ENCODE measurements at regions not wholly inside any gene's neighbourhood (a gene's known extent, or its start where the extent isn't known, plus 50 kb on each side); places are given as distances from the start of the nearest gene placed in this dataset.

- Histone ChIP-seq H2BK120ac (ENCODE audit: low read depth, low read length) (no peak overlapping the region), H2BK5ac (ENCODE audit: low read depth, low read length, poor library complexity, severe bottlenecking) (no peak overlapping the region), H2BK15ac (ENCODE audit: low read depth, low read length) (no peak overlapping the region), H4K8ac (ENCODE audit: low read depth in 2 of 2, low read length in 2 of 2) (no peak overlapping the region), H3K56ac (ENCODE audit: extremely low read depth, insufficient read depth, low read length) (no peak overlapping the region), H3K79me1 (ENCODE audit: low read depth in 1 of 2, low read length in 2 of 2) (no peaks in the 10 kb centered on the region), H4K5ac (ENCODE audit: low read depth, low read length) (no peak overlapping the region), H3K4me2 (ENCODE audit: low read depth, low read length) (no peak overlapping the region), H3K27ac (ENCODE audit: insufficient read depth, low read length) (no peak overlapping the region), H2BK20ac (ENCODE audit: low read depth, low read length) (no peak overlapping the region), H3K4me1 (ENCODE audit: control insufficient read depth, insufficient read depth, low read length) (no peaks in the 10 kb centered on the region), H3K9me3 (ENCODE audit: control insufficient read depth, insufficient read depth, low read length) (no peaks in the 10 kb centered on the region), H4K20me1 (ENCODE audit: insufficient read depth, low read length) (no peaks in the 10 kb centered on the region), H4K91ac (ENCODE audit: insufficient read depth, low read depth, low read length) (no peak overlapping the region), H3K27me3 (ENCODE audit: control insufficient read depth, insufficient read depth, low read length) (no peaks in the 10 kb centered on the region; the same call in 1 of the 2 replicates), H3K9me1 (ENCODE audit: insufficient read depth, low read length) (no peaks in the 10 kb centered on the region), H3K4ac (ENCODE audit: low read depth, low read length) (no peak overlapping the region), H3K23ac (ENCODE audit: low read depth, low read length) (no peak overlapping the region), H2AFZ (replicated peaks; ENCODE audit: low read length, poor library complexity) (no peak overlapping the region), H2AK5ac (ENCODE audit: low read depth, low read length) (no peak overlapping the region), H3K36me3 (ENCODE audit: control insufficient read depth, insufficient read depth, low read length) (no peaks in the 10 kb centered on the region), H3K4me3 (ENCODE audit: insufficient read depth, low read depth, low read length) (no peak overlapping the region), H3K18ac (ENCODE audit: low read depth, low read length) (no peak overlapping the region), H3K14ac (replicated peaks; ENCODE audit: low read depth, low read length) (no peak overlapping the region), H2AK9ac (replicated peaks; ENCODE audit: low read depth, low read length, poor library complexity) (no peak overlapping the region), H3K9ac (ENCODE audit: low read depth, low read length) (no peak overlapping the region)
- intact Hi-C loops (cut with micrococcal nuclease) = no loop called here
- 60% methylated on average over 3 of the region's 3 CpGs; no CpG with 5 or more reads in 1 of the 2 experiments for WGBS, 2 experiments (ENCODE audit: extremely low coverage in 2 of 2, insufficient read length in 1 of 2)
- DNase-seq (no peak), ATAC-seq (ENCODE audit: low read depth) (no peak)
- TF ChIP-seq FOS (IDR thresholded peaks at IDR 0.05; ENCODE audit: low read depth, low read length) (no peak), RCOR1 (IDR thresholded peaks at IDR 0.05; ENCODE audit: insufficient replicate concordance, low read length) (no peak), CEBPB (IDR thresholded peaks at IDR 0.05; ENCODE audit: low read depth, low read length) (no peak), RAD21 (IDR thresholded peaks at IDR 0.05; ENCODE audit: low read length) (no peak), MAZ (IDR thresholded peaks at IDR 0.05; ENCODE audit: borderline replicate concordance, low read depth, low read length) (no peak), MXI1 (IDR thresholded peaks at IDR 0.05; ENCODE audit: borderline replicate concordance, low read depth, low read length) (no peak), SMC3 (IDR thresholded peaks at IDR 0.05; ENCODE audit: low read depth, low read length) (no peak), ELK1 (IDR thresholded peaks at IDR 0.05; ENCODE audit: borderline replicate concordance, low read depth, low read length) (no peak), MAFK (IDR thresholded peaks at IDR 0.05; ENCODE audit: low read depth, low read length) (no peak)
- TF ChIP-seq, protein P1, sequence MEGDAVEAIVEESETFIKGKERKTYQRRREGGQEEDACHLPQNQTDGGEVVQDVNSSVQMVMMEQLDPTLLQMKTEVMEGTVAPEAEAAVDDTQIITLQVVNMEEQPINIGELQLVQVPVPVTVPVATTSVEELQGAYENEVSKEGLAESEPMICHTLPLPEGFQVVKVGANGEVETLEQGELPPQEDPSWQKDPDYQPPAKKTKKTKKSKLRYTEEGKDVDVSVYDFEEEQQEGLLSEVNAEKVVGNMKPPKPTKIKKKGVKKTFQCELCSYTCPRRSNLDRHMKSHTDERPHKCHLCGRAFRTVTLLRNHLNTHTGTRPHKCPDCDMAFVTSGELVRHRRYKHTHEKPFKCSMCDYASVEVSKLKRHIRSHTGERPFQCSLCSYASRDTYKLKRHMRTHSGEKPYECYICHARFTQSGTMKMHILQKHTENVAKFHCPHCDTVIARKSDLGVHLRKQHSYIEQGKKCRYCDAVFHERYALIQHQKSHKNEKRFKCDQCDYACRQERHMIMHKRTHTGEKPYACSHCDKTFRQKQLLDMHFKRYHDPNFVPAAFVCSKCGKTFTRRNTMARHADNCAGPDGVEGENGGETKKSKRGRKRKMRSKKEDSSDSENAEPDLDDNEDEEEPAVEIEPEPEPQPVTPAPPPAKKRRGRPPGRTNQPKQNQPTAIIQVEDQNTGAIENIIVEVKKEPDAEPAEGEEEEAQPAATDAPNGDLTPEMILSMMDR (conservative IDR thresholded peaks at IDR 0.05; ENCODE audit: low read depth, low read length) = no peak
- in situ Hi-C loops (cut with MboI; ENCODE audit: low sequenced_read_pairs) = no loop called here
- ChIA-PET CTCF (no interaction called here), POLR2A (ENCODE audit: unreplicated experiment) (no interaction called here)
- no TSS peak for BruUV-seq (replicated peaks)
- dilution Hi-C loops (cut with HindIII; ENCODE audit: low sequenced_read_pairs, unreplicated experiment) = no loop called here
These were observed 73.7 kb upstream of the PTPN5 start for GRCh38 chr11:18865261-18865660.

All from IMR-90 (cell line).